ENCODE measurements at regions not wholly inside any gene's neighbourhood (a gene's known extent, or its start where the extent isn't known, plus 50 kb on each side); places are given as distances from the start of the nearest gene placed in this dataset.
"Not testable (repeated sequence)": the region's sequence is repeated elsewhere in the genome, so short reads cannot be mapped to it uniquely, and the experiment has no call there.

DNA sequence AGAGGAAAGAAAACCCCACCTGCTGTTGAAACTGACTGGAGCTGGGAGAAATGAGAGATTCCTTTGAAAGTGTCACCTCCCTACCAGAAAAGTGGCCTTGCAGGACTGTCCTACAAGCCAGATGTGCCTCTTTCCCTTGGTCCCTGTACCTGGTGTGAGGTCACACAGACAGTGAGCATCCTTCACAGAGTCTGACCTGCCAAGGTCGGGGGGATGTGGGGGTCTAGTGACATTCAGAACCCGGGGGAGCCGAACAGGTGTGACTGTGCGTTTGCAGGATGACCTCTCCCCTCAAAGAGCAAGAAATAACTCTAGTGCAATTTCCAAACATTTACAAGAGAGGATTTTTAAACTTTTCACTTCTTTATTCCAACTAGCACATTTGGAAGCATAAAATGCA, 93.4 kb upstream of the ZNF479 start:
- no peak for TF ChIP-seq POLR2A (IDR thresholded peaks at IDR 0.05; ENCODE audit: extremely low read depth, insufficient read length)
- TF ChIP-seq MYC (IDR thresholded peaks at IDR 0.05; ENCODE audit: low read depth, low read length): no peak
- TF ChIP-seq, protein P1, sequence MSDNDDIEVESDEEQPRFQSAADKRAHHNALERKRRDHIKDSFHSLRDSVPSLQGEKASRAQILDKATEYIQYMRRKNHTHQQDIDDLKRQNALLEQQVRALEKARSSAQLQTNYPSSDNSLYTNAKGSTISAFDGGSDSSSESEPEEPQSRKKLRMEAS (IDR thresholded peaks at IDR 0.05; ENCODE audit: low read depth, low read length): no peak
- TF ChIP-seq, protein P2, sequence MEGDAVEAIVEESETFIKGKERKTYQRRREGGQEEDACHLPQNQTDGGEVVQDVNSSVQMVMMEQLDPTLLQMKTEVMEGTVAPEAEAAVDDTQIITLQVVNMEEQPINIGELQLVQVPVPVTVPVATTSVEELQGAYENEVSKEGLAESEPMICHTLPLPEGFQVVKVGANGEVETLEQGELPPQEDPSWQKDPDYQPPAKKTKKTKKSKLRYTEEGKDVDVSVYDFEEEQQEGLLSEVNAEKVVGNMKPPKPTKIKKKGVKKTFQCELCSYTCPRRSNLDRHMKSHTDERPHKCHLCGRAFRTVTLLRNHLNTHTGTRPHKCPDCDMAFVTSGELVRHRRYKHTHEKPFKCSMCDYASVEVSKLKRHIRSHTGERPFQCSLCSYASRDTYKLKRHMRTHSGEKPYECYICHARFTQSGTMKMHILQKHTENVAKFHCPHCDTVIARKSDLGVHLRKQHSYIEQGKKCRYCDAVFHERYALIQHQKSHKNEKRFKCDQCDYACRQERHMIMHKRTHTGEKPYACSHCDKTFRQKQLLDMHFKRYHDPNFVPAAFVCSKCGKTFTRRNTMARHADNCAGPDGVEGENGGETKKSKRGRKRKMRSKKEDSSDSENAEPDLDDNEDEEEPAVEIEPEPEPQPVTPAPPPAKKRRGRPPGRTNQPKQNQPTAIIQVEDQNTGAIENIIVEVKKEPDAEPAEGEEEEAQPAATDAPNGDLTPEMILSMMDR (IDR thresholded peaks at IDR 0.05; ENCODE audit: low read depth, low read length): no peak
- H3K4me3 ChIP-seq (ENCODE audit: low read depth, low read length): no peak overlapping the region
- no peak for DNase-seq (ENCODE audit: low read depth)

- H3K4me3 ChIP-seq (ENCODE audit: low read depth, low read length); DNase-seq (ENCODE audit: low read depth): not testable (repeated sequence)
Measured at GRCh38 chr7:57241236-57241635, 109.0 kb upstream of the ZNF479 start.

- H3K4me3 ChIP-seq (ENCODE audit: low read depth, low read length); DNase-seq (ENCODE audit: low read depth): not testable (repeated sequence)
Measured at GRCh38 chr7:57243551-57243950, 111.3 kb upstream of the ZNF479 start.

GRCh38 chr7:57244345-57244980, 112.2 kb upstream of the ZNF479 start:
- DNase-seq (ENCODE audit: low read depth): not testable (repeated sequence)

DNA sequence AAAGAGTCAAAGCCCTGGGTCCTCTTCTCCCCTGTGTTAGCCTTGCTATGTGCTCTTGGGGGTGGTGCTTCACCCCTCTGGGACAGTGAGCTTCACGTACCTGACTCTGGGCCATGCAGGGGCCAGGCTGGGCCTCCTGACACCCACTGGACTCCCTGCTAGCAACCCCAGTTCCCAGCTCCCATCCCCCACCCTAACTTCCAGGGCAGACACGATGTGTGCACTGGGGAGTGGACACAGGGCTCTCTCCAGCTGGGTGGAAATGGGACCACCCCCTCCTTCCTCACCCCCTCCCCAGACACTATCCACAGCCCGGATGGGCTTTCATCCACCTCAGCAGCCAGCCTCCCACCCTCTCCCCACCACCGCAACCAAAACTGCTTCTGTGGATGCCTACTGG, 113.0 kb upstream of the ZNF479 start:
- no peak overlapping the region for H3K4me3 ChIP-seq (ENCODE audit: low read depth, low read length)
- TF ChIP-seq, protein P2 (IDR thresholded peaks at IDR 0.05; ENCODE audit: low read depth, low read length): no peak
- TF ChIP-seq MYC (IDR thresholded peaks at IDR 0.05; ENCODE audit: low read depth, low read length) (no peak), POLR2A (IDR thresholded peaks at IDR 0.05; ENCODE audit: extremely low read depth, insufficient read length) (no peak)
- TF ChIP-seq, protein P1 (IDR thresholded peaks at IDR 0.05; ENCODE audit: low read depth, low read length): no peak
- no peak for DNase-seq (ENCODE audit: low read depth)

More at GRCh38 chr7:57244345-57244980, 112.2 kb upstream of the ZNF479 start:
- not testable (repeated sequence) for H3K4me3 ChIP-seq (ENCODE audit: low read depth, low read length)

GRCh38 chr7:57250801-57251200, 118.6 kb upstream of the ZNF479 start:
- H3K4me3 ChIP-seq (ENCODE audit: low read depth, low read length): no peak overlapping the region
- TF ChIP-seq, protein P2 (IDR thresholded peaks at IDR 0.05; ENCODE audit: low read depth, low read length): no peak
- TF ChIP-seq POLR2A (IDR thresholded peaks at IDR 0.05; ENCODE audit: extremely low read depth, insufficient read length) (no peak), MYC (IDR thresholded peaks at IDR 0.05; ENCODE audit: low read depth, low read length) (no peak)
- TF ChIP-seq, protein P1 (IDR thresholded peaks at IDR 0.05; ENCODE audit: low read depth, low read length): no peak
- DNase-seq (ENCODE audit: low read depth): no peak

DNA sequence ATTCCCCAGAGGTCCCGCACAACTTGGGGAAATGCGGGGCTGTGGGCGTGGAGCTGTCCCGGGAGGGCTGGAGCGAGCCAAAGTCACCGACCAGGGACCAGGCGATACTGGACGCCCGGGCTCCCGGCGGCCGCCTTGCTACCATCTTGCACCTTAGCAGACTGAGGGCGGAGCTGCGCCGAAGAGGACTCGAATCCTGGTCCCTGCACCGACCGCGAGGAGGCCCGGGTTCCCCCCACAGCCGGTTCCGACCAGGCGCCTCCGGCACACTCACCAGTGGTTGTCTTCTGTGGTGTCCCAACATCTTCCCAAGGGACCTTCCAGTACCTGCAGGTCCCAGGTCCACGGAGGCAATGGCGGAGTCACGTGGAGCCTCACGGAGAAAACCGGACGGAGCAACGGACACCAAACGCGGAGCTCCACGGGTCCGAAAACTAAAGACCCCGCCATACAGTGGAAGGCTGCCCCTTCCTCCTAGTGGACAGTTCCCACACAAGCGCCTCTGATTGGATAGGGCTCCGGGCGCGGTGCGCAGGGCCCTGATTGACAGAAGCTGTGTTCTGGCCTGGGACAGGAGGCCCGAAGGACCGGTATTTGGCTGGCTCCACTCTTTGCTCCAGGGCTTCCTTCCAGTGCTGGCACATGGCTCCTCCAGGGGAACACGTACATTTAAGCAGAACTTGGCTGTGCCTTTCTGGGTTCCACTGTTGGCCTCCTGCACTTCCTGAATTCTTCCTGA, 124.6 kb upstream of the ZNF479 start:
- TF ChIP-seq POLR2A (IDR thresholded peaks at IDR 0.05; ENCODE audit: extremely low read depth, insufficient read length) (no peak), MYC (IDR thresholded peaks at IDR 0.05; ENCODE audit: low read depth, low read length) (no peak)
- TF ChIP-seq, protein P1 (IDR thresholded peaks at IDR 0.05; ENCODE audit: low read depth, low read length): no peak
- no peak overlapping the region for H3K4me3 ChIP-seq (ENCODE audit: low read depth, low read length)
- no peak for DNase-seq (ENCODE audit: low read depth)

Measured in NB4 (cell line).